Breast epithelium (tissue), 4 donors: ENCODE measurements at regions not wholly inside any gene's neighbourhood (a gene's known extent, or its start where the extent isn't known, plus 50 kb on each side); places are given as distances from the start of the nearest gene placed in this dataset.

Experiments
- DNase-seq, 2 donors: peaks; one replicate each; pipeline ENCODE4 v3.0.0-alpha.2; 2019; ENCODE audit warnings: low spot score in 2 of 2
- H3K27ac ChIP-seq, 2 donors: fragments of 200-600 bp; sonication (generic) in 1 of 2; one replicate each; pipeline ENCODE4 v1.5.1; 2016 to 2019; ENCODE audit warnings: mild to moderate bottlenecking in 1 of 2
- H3K27me3 ChIP-seq, 2 donors: fragments of 200-600 bp; sonication (generic) in 1 of 2; one replicate each; pipeline versions ENCODE4 v1.5.1 to v1.6.0; 2017 to 2019; ENCODE audit warnings: control low read depth in 1 of 2, mild to moderate bottlenecking in 1 of 2
- H3K36me3 ChIP-seq: fragments of 200-600 bp; one replicate; pipeline ENCODE4 v1.5.1; 2019
- H3K4me1 ChIP-seq, 2 donors: fragments of 200-600 bp; sonication (generic); one replicate each; pipeline ENCODE4 v1.5.1; 2016 to 2019; ENCODE audit warnings: control low read depth in 1 of 2
- H3K4me3 ChIP-seq, 3 donors: fragments of 200-600 bp; sonication (generic); 1 replicate in 2 of 3; 2 replicates in 1 of 3; pipeline ENCODE4 v1.5.1; 2016 to 2019; ENCODE audit warnings: mild to moderate bottlenecking in 3 of 3, moderate library complexity in 2 of 3
- H3K9me3 ChIP-seq, 2 donors: fragments of 200-600 bp; sonication (generic) in 1 of 2; one replicate each; pipeline ENCODE4 v1.5.1; 2016 to 2019; ENCODE audit warnings: control low read depth in 1 of 2
- POLR2A ChIP-seq: fragments of 450-650 bp; IDR thresholded peaks from one replicate; pipeline ENCODE4 v1.6.1; 2016; ENCODE audit warnings: antibody characterized with exemption, mild to moderate bottlenecking, moderate library complexity
- POLR2AphosphoS5 ChIP-seq, 3 donors: sonication (generic); formaldehyde crosslinking; IDR thresholded peaks; one replicate each; pipeline ENCODE4 v1.6.1; 2017; ENCODE audit warnings: antibody characterized with exemption in 3 of 3
- intact Hi-C: fragments of 100-400 bp; cut with DNase I; formaldehyde crosslinking; loops from one replicate; pipeline ENCODE4 v1.15.1; 2023; ENCODE audit warnings: low total_unique reads
- TF ChIP-seq, protein P1 (sequence below), 3 donors: fragments of 450-650 bp; IDR thresholded peaks; one replicate each; pipeline ENCODE4 v1.5.1; 2016 to 2017; ENCODE audit warnings: antibody characterized with exemption in 3 of 3, mild to moderate bottlenecking in 3 of 3, moderate library complexity in 3 of 3

DNA sequence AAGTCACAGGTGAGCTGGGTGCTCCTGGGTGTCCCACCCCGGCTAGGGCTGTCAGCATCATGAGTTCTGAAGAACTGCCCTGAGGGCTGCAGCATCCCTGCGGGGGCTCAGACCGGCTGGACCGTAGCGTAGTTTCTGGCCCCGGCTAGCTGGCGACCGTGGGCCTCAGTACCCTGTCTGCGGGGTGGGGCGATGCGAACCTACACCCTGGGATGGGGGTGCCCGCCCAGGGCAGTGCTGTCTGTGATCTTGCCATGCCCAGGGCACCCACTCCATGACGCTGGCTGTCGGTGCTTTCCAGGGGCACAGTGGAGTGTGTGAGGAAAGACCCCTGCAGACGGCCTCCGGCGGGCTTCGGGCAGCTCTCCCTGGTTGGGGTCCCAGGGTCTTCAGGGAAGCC is 66.5 kb upstream of the IRX4 start:
- Histone ChIP-seq H3K4me1 (no peaks in the 10 kb centered on the region), H3K27me3 (no peaks in the 10 kb centered on the region), H3K27ac (peak overlapping the region; percentile 45 to 68), H3K9me3 (no peaks in the 10 kb centered on the region), H3K4me3 (peak overlapping the region in 2 of 3 donors; percentile 32 to 52), H3K36me3 (no peaks in the 10 kb centered on the region)
- intact Hi-C loops = no loop called here
- no peak for TF ChIP-seq POLR2AphosphoS5 (IDR thresholded peaks at IDR 0.05)
- TF ChIP-seq, protein P1, sequence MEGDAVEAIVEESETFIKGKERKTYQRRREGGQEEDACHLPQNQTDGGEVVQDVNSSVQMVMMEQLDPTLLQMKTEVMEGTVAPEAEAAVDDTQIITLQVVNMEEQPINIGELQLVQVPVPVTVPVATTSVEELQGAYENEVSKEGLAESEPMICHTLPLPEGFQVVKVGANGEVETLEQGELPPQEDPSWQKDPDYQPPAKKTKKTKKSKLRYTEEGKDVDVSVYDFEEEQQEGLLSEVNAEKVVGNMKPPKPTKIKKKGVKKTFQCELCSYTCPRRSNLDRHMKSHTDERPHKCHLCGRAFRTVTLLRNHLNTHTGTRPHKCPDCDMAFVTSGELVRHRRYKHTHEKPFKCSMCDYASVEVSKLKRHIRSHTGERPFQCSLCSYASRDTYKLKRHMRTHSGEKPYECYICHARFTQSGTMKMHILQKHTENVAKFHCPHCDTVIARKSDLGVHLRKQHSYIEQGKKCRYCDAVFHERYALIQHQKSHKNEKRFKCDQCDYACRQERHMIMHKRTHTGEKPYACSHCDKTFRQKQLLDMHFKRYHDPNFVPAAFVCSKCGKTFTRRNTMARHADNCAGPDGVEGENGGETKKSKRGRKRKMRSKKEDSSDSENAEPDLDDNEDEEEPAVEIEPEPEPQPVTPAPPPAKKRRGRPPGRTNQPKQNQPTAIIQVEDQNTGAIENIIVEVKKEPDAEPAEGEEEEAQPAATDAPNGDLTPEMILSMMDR (IDR thresholded peaks at IDR 0.05) = no peak
- TF ChIP-seq POLR2A = no peak
- no peak for DNase-seq

GRCh38 chr5:1948663-1949191 is 66.0 kb upstream of the IRX4 start:
- intact Hi-C loops = no loop called here
- no peaks in the 10 kb centered on the region for H3K36me3 ChIP-seq
- peak overlapping the region; percentile 45 to 68 for H3K27ac ChIP-seq
- no peaks in the 10 kb centered on the region for H3K27me3 ChIP-seq
- TF ChIP-seq, protein P1 (IDR thresholded peaks at IDR 0.05) = no peak
- TF ChIP-seq POLR2A (no peak), POLR2AphosphoS5 (IDR thresholded peaks at IDR 0.05) (no peak)
- DNase-seq = peak in 1 of 2 donors; percentile 50
- no peaks in the 10 kb centered on the region for H3K9me3 ChIP-seq
- H3K4me1 ChIP-seq = no peaks in the 10 kb centered on the region
- H3K4me3 ChIP-seq = peak overlapping the region in 2 of 3 donors; percentile 32 to 52

DNA sequence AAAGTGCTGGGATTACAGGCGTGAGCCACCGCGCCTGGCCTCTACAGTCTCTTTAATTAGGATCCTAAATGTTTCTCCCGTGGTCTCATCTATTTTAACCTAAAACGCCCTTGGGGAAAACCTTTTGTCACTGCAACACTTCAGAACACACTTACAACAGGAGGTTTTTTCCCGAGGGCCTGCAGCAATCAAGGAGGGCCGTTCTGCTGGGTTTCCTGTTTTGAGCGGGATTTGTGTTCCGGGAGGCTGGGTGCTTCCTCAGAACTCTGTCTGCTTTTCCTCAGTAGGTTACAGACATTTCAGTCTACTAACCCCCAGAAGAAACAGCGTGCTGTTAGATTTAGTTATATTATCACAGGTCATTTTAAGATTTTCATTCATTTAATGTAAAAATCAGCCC is 65.4 kb upstream of the IRX4 start:
- Histone ChIP-seq H3K27ac (peak overlapping the region in 1 of 2 donors; percentile 32), H3K4me3 (no peak overlapping the region), H3K9me3 (no peaks in the 10 kb centered on the region), H3K4me1 (no peaks in the 10 kb centered on the region), H3K36me3 (no peaks in the 10 kb centered on the region), H3K27me3 (no peaks in the 10 kb centered on the region)
- DNase-seq = no peak
- TF ChIP-seq POLR2A = no peak
- TF ChIP-seq, protein P1 (IDR thresholded peaks at IDR 0.05) = no peak
- TF ChIP-seq POLR2AphosphoS5 (IDR thresholded peaks at IDR 0.05) = no peak
- intact Hi-C loops = no loop called here

- H3K27ac ChIP-seq = no peak overlapping the region
- H3K27me3 ChIP-seq = no peaks in the 10 kb centered on the region
- TF ChIP-seq, protein P1 (IDR thresholded peaks at IDR 0.05) = no peak
- no peak for TF ChIP-seq POLR2AphosphoS5 (IDR thresholded peaks at IDR 0.05)
- H3K4me3 ChIP-seq = no peak overlapping the region
- H3K4me1 ChIP-seq = no peaks in the 10 kb centered on the region
- H3K9me3 ChIP-seq = no peaks in the 10 kb centered on the region
- intact Hi-C loops = no loop called here
- DNase-seq = no peak
- no peaks in the 10 kb centered on the region for H3K36me3 ChIP-seq
Measured at GRCh38 chr5:1946776-1947175, 64.1 kb upstream of the IRX4 start.

DNA sequence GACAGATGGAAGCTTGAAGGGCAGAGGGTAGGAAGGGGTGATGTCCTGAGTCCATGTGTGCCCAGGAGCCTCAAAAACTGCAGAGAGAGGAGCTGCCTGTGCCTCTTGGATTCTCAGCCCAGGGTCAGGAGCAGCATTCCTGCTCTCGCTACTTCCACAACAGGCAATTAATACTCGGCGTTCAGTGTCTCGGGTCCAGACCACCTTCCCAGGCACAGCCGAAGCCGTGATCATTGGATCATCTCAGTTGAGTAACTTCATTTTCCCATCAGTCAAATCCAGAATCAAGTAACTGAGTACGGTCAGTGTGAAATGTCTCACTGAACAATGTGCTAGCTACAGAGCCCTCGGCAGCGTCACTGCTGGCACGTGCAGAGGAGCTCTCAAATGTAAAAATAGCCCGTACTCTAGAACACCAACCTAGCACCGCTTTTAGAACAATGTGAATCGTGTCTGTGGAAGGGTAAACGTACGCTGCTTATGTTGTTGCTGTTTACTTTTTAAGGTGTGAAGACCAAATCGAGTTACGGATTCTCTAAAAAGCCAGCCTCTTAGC is 63.5 kb upstream of the IRX4 start:
- Histone ChIP-seq H3K9me3 (no peaks in the 10 kb centered on the region), H3K36me3 (no peaks in the 10 kb centered on the region), H3K4me1 (no peaks in the 10 kb centered on the region), H3K27me3 (no peaks in the 10 kb centered on the region), H3K27ac (no peak overlapping the region), H3K4me3 (no peak overlapping the region)
- intact Hi-C loops = no loop called here
- TF ChIP-seq POLR2AphosphoS5 (IDR thresholded peaks at IDR 0.05) (no peak), POLR2A (no peak)
- TF ChIP-seq, protein P1 (IDR thresholded peaks at IDR 0.05) = no peak
- DNase-seq = no peak
